HUES64 (cell line): ENCODE measurements at regions not wholly inside any gene's neighbourhood (a gene's known extent, or its start where the extent isn't known, plus 50 kb on each side); places are given as distances from the start of the nearest gene placed in this dataset.

Source experiments
- H3K27ac ChIP-seq: 2 replicates; pipeline ENCODE4 v1.7.0; 2013; ENCODE audit warnings: low read depth, low read length, inconsistent platforms
- H3K27me3 ChIP-seq: 2 replicates; pipeline ENCODE4 v1.6.1; 2013; ENCODE audit warnings: mild to moderate bottlenecking, low read length; ENCODE audit not compliant: insufficient read depth
- H3K36me3 ChIP-seq: 2 replicates; pipeline ENCODE4 v1.6.1; 2013; ENCODE audit warnings: mild to moderate bottlenecking, low read length; ENCODE audit not compliant: insufficient read depth
- H3K4me1 ChIP-seq: 2 replicates; pipeline ENCODE4 v1.6.1; 2013; ENCODE audit warnings: mild to moderate bottlenecking, low read length, moderate library complexity; ENCODE audit not compliant: insufficient read depth
- H3K4me3 ChIP-seq: 2 replicates; pipeline ENCODE4 v1.5.1; 2013; ENCODE audit warnings: mild to moderate bottlenecking, low read length, moderate library complexity
- H3K9ac ChIP-seq: 2 replicates; pipeline ENCODE4 v1.6.1; 2013; ENCODE audit warnings: mild to moderate bottlenecking, low read depth, low read length
- H3K9me3 ChIP-seq: 2 replicates; pipeline ENCODE4 v1.6.1; 2013; ENCODE audit warnings: low read depth, low read length; ENCODE audit not compliant: insufficient read depth
- WGBS: fragments of 150-250, 120-280 bp; methylation state at CpG from one replicate; pipeline ENCODE4 v1.1.7; 2013; ENCODE audit warnings: missing lambda C conversion rate; 5-methylcytosine and 5-hydroxymethylcytosine counted together

GRCh38 chr3:62926494-62926893 is 51.3 kb upstream of the CADPS start:
- Histone ChIP-seq H3K9me3 (no peaks in the 10 kb centered on the region), H3K4me3 (no peak overlapping the region), H3K4me1 (peaks cover 3% of the 10 kb centered on the region; the same call in 1 of the 2 replicates), H3K27ac (no peak overlapping the region), H3K36me3 (no peaks in the 10 kb centered on the region), H3K27me3 (peaks cover 2% of the 10 kb centered on the region; the same call in 1 of the 2 replicates), H3K9ac (no peak overlapping the region)
- WGBS, result 32% methylated on average over 5 of the region's 5 CpGs

- no peak overlapping the region for H3K9ac ChIP-seq
- no peak overlapping the region for H3K4me3 ChIP-seq
- H3K9me3 ChIP-seq, result no peaks in the 10 kb centered on the region
- H3K4me1 ChIP-seq, result peaks cover 5% of the 10 kb centered on the region; the same call in 1 of the 2 replicates
- peaks cover under 1% of the 10 kb centered on the region; the same call in 1 of the 2 replicates for H3K27me3 ChIP-seq
- no CpG with 5 or more reads among the region's 1 CpG for WGBS
- no peaks in the 10 kb centered on the region for H3K36me3 ChIP-seq
- no peak overlapping the region for H3K27ac ChIP-seq
Measured at GRCh38 chr3:62928256-62928655, 53.0 kb upstream of the CADPS start.

GRCh38 chr3:62929771-62930170 is 54.6 kb upstream of the CADPS start:
- Histone ChIP-seq H3K36me3 (no peaks in the 10 kb centered on the region), H3K27ac (no peak overlapping the region), H3K27me3 (no peaks in the 10 kb centered on the region), H3K9ac (no peak overlapping the region), H3K4me3 (no peak overlapping the region), H3K9me3 (no peaks in the 10 kb centered on the region), H3K4me1 (peaks cover 8% of the 10 kb centered on the region; the same call in 1 of the 2 replicates)

DNA sequence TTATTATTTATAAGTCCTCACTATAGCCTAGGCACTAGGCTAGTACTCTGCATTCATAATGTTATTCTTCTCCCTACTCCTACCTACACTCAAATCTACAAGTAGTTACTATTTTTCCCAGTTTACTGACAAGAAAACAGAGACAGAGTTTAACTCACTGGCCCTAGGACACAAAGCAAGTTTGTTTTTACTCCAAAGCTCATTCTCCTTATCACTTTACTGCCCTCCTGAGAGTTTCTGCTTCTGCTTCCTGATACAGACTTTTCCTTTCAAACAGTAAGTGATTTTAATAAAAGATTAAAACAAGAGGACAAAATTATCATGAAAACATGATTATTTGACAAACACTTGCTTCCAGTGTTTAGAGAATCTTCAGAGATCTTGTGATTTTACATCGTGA is 60.6 kb upstream of the CADPS start:
- Histone ChIP-seq H3K9ac (no peak overlapping the region), H3K27me3 (no peaks in the 10 kb centered on the region), H3K4me3 (no peak overlapping the region), H3K4me1 (peaks cover 15% of the 10 kb centered on the region), H3K27ac (no peak overlapping the region), H3K9me3 (no peaks in the 10 kb centered on the region), H3K36me3 (no peaks in the 10 kb centered on the region)
- WGBS, result 75% methylated on average over 1 of the region's 1 CpG

- no peaks in the 10 kb centered on the region for H3K36me3 ChIP-seq
- H3K4me3 ChIP-seq, result no peak overlapping the region
- no peak overlapping the region for H3K27ac ChIP-seq
- H3K4me1 ChIP-seq, result peaks cover 24% of the 10 kb centered on the region
- no peaks in the 10 kb centered on the region for H3K27me3 ChIP-seq
- no peaks in the 10 kb centered on the region for H3K9me3 ChIP-seq
- no peak overlapping the region for H3K9ac ChIP-seq
- 93% methylated on average over 4 of the region's 5 CpGs for WGBS
Measured at GRCh38 chr3:62936626-62937254, 61.5 kb upstream of the CADPS start.

- H3K27me3 ChIP-seq, result no peaks in the 10 kb centered on the region
- 96% methylated on average over 2 of the region's 2 CpGs for WGBS
Measured at GRCh38 chr3:62938583-62938982, 63.4 kb upstream of the CADPS start.

DNA sequence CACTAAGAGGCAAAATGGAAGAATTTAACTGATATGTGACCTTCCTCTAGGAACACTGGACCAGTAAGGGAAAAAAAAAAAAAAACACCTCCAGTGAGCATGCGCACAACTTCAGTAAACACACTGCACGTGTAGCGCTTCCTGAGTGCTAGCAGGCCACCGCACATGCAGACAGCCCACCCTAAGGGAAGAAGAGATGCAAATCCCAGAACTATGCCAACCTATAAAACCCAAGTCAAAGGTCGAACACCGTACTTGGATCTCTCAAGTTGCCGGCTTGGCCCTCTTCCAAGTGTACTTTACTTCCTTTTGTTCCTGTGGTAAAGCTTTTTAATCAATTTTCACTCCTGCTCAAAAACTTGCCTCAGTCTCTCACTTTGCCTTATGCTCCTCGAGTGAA is 64.5 kb upstream of the CADPS start:
- Histone ChIP-seq H3K4me3 (no peak overlapping the region), H3K4me1 (peaks cover 22% of the 10 kb centered on the region), H3K36me3 (no peaks in the 10 kb centered on the region), H3K9me3 (no peaks in the 10 kb centered on the region), H3K9ac (no peak overlapping the region), H3K27ac (no peak overlapping the region), H3K27me3 (no peaks in the 10 kb centered on the region)
- WGBS, result 95% methylated on average over 8 of the region's 8 CpGs

More at GRCh38 chr3:62938583-62938982, 63.4 kb upstream of the CADPS start:
- no peak overlapping the region for H3K9ac ChIP-seq
- no peaks in the 10 kb centered on the region for H3K9me3 ChIP-seq
- no peak overlapping the region for H3K27ac ChIP-seq
- no peaks in the 10 kb centered on the region for H3K36me3 ChIP-seq
- no peak overlapping the region for H3K4me3 ChIP-seq
- peaks cover 22% of the 10 kb centered on the region for H3K4me1 ChIP-seq

GRCh38 chr3:62940771-62941563 is 65.8 kb upstream of the CADPS start:
- H3K9ac ChIP-seq, result peak overlapping the region; percentile 41; the same call in 1 of the 2 replicates
- peaks cover 22% of the 10 kb centered on the region for H3K4me1 ChIP-seq
- H3K36me3 ChIP-seq, result no peaks in the 10 kb centered on the region
- no peaks in the 10 kb centered on the region for H3K27me3 ChIP-seq
- H3K4me3 ChIP-seq, result no peak overlapping the region
- 65% methylated on average over 8 of the region's 8 CpGs for WGBS
- H3K9me3 ChIP-seq, result no peaks in the 10 kb centered on the region
- H3K27ac ChIP-seq, result peak overlapping the region; percentile 44

DNA sequence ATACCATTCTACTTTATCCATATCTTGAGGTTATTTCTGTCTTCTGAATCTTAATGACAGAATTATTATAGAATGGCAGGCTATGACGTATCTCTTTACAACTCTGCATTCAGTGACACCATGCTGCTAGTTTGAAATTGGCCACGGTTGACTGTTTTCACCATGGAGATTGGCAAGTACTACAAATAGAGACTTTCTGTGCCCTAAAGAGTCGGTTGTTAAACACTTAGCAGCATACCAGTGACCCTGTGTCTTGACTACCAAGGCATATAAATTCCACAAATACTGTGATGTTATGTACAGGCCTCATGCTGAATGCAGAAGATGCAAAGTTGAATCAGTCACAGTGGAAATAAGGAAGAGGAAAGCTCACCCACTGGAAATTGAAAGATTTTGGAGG is 67.0 kb upstream of the CADPS start:
- WGBS, result 95% methylated on average over 3 of the region's 3 CpGs
- H3K9ac ChIP-seq, result no peak overlapping the region
- no peaks in the 10 kb centered on the region for H3K36me3 ChIP-seq
- no peak overlapping the region for H3K4me3 ChIP-seq
- no peaks in the 10 kb centered on the region for H3K27me3 ChIP-seq
- H3K4me1 ChIP-seq, result peaks cover 22% of the 10 kb centered on the region
- H3K27ac ChIP-seq, result no peak overlapping the region
- H3K9me3 ChIP-seq, result no peaks in the 10 kb centered on the region

DNA sequence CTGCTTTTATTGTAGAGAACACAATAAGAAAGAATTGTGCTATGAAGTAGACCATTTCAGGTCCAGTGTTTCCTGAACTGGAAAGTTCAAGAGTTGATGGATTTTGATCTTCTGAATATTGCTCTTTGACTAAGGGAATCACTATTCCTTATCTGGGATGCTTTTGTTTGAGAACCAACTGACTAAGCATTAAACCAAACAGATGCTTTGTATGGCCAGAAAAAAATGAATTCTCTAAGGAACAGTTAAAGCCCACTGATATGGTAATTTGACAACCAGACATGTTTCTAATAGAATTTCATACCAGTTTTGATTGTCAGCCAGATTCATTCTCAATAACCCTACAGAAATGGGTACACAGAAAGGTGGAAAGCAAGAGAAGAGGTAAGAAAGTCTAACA is 67.5 kb upstream of the CADPS start:
- H3K27ac ChIP-seq, result no peak overlapping the region
- no peaks in the 10 kb centered on the region for H3K36me3 ChIP-seq
- H3K9ac ChIP-seq, result no peak overlapping the region
- no peak overlapping the region for H3K4me3 ChIP-seq
- no peaks in the 10 kb centered on the region for H3K27me3 ChIP-seq
- no peaks in the 10 kb centered on the region for H3K9me3 ChIP-seq
- peaks cover 22% of the 10 kb centered on the region for H3K4me1 ChIP-seq

GRCh38 chr3:62948921-62949320 is 73.7 kb upstream of the CADPS start:
- Histone ChIP-seq H3K9me3 (no peaks in the 10 kb centered on the region), H3K4me3 (no peak overlapping the region), H3K9ac (no peak overlapping the region), H3K36me3 (peaks cover 12% of the 10 kb centered on the region), H3K4me1 (peaks cover 23% of the 10 kb centered on the region), H3K27ac (no peak overlapping the region), H3K27me3 (no peaks in the 10 kb centered on the region)
- 90% methylated on average over 4 of the region's 4 CpGs for WGBS
